LNCAP (cell line): ENCODE measurements at regions not wholly inside any gene's neighbourhood (a gene's known extent, or its start where the extent isn't known, plus 50 kb on each side); places are given as distances from the start of the nearest gene placed in this dataset.

Experiments
- TF ChIP-seq, protein P1 (sequence below): fragments of 450-650 bp; IDR thresholded peaks from 2 replicates; pipeline ENCODE4 v1.5.1; 2017; ENCODE audit warnings: mild to moderate bottlenecking

DNA sequence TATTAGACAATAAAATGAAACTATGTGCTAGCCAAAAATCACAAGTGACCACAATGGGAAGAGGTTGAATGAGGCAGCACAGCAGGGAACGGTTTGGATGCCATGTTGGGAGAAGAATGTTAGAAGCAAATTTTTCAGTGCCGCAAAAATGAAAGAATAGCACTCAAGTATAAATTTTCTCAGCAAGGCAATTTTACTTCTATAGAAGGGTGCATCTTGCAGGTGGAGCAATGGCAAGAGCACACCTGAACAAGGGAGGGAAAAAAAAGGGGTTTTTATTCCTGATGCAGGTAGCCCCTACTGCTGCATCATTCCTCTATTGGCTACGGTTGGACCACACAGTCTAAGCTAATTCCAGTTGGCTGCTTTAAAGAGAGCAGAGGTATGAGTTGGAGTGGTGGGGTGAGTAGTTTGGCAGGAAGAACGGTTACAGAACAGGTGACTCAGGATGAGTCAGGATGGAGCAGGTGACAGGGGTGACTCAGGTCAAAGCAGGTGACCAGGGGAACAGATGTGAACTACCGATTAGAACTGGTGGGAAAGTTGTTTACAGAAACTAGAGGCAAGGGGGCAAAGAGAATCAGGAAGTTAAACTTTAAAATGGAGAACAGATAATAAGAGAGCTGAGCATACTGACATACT is 301.1 kb upstream of the NRIP1 start:
- TF ChIP-seq, protein P1, sequence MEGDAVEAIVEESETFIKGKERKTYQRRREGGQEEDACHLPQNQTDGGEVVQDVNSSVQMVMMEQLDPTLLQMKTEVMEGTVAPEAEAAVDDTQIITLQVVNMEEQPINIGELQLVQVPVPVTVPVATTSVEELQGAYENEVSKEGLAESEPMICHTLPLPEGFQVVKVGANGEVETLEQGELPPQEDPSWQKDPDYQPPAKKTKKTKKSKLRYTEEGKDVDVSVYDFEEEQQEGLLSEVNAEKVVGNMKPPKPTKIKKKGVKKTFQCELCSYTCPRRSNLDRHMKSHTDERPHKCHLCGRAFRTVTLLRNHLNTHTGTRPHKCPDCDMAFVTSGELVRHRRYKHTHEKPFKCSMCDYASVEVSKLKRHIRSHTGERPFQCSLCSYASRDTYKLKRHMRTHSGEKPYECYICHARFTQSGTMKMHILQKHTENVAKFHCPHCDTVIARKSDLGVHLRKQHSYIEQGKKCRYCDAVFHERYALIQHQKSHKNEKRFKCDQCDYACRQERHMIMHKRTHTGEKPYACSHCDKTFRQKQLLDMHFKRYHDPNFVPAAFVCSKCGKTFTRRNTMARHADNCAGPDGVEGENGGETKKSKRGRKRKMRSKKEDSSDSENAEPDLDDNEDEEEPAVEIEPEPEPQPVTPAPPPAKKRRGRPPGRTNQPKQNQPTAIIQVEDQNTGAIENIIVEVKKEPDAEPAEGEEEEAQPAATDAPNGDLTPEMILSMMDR, result no peak

DNA sequence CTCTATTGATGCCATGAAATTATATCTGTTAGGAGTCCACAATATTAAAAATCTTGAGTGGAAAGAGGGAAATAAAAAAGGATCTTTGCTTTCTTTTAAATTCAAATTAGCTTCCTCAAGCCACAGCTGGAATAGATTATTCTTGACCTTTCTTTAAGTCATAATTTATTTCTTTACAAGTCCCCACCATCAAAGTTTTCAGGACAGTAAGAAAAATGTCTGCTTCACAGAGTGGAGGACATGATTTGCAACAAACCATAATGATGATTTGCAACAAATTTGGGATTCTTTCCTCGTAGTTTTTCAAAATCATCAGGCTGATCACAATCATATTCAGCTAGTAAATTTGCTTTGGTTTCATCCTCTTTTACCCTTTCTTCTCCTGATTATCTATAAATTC is 301.8 kb upstream of the NRIP1 start:
- TF ChIP-seq, protein P1, result no peak

DNA sequence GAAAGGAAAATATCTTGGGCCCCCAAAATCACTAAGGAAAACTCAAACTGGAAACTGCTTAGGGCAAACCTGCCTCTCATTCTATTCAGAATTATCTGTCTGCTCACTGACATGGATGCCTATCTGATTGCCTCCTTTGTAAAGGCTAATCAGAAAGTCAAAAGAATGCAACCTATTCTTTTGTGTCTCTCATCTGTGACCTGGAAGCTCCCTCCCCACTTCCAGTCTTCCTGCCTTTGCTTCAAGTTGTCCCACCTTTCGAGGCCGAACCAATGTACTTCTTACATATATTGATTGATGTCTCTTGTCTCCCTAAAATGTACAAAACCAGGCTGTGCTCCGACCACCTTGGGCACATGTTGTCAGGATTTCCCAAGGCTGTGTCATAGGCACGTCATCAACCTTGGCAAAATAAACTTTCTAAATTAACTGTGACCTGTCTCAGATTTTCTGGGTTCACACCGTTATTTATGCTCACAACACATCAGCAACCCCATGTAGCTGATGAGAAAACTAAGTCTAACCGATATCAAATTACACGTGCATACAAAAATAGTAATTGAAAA is 302.3 kb upstream of the NRIP1 start:
- TF ChIP-seq, protein P1, result no peak

DNA sequence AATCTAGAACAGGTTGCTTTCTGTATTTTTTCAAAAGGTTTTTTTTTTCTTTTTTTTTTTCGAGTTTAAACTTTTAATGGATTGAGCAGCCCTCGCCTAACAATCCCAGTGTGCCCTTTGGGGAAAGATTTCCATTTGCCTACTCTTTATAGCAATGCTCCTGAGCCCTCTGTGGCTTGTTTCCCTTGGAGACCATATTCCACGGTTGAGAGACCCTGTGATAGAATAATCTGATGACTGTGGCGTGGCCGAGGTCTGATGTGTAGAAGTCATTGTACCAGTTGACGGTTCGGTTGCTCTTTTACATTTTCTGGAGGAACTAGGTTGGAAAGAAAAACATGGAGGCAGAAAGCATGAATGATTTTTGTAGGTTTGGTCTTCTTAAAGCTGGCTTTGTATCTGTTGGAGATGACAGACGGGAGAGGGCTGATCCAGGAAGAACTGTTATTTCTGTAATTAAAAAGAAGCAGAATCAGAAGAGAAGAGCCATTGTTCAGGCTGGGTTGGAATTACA is 305.7 kb upstream of the NRIP1 start:
- TF ChIP-seq, protein P1, result no peak

DNA sequence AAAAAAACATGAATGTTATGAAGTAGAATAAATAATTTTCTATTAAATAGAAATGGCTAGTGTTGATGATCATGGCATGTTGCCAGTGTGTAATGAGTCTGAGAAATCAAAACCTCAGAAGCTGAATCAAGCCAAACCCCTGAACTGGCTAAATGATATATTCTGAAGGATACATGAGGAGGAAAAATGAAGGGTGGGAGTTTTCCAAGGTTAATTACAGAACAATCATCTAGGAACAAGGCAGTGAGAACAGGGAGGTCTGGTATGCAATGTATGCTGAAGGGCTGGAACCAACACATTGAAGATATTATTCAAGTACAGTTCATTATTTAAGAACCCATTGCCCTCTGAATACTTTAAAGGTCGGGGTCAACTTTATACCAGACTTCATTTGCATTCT is 309.1 kb upstream of the NRIP1 start:
- TF ChIP-seq, protein P1, result no peak

DNA sequence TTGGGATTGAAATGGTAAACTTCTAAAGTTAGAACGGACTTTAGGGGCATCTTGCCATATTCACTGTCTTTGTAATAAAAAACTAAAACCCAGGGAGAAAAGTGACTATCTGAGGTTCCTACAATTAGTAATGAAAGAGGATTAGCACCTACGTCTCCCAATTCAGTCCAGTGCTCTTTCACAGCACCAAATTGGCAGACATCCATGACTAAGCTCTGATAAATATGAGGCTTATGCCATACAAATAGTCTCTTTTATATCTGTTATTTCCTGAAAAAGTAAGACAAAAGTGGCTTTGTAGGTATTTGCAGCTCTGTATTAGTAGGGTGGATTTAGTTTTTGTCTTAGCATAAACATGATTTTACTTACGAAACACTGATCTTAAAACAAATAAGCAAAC is 315.0 kb upstream of the NRIP1 start:
- TF ChIP-seq, protein P1, result no peak

DNA sequence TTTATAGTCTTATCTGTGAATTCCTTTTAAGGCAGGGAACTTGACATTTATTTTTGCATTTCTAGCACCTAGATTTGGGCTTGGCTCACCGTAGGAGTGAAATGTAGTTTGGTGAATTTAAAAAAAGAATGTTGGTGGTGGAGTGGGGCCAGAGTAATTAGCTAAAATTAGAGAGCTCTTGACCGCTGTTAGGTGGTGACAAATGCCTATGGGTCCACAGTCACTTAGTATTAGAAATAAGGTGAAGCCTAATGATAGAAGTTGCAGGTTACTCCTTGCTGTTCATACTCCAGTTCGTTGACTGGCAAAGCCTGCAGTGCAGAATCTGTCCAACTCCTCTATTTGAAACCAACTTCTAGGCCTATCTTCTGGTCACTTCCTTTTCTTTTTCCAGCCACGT is 318.8 kb upstream of the NRIP1 start:
- TF ChIP-seq, protein P1, result no peak
